PC-3 (cell line): ENCODE measurements at regions not wholly inside any gene's neighbourhood (a gene's known extent, or its start where the extent isn't known, plus 50 kb on each side); places are given as distances from the start of the nearest gene placed in this dataset.
"Not testable (repeated sequence)": the region's sequence is repeated elsewhere in the genome, so short reads cannot be mapped to it uniquely, and the experiment has no call there.

Experiments used
- EZH2 ChIP-seq: fragments of 300-600 bp; sonication (generic); IDR thresholded peaks from one replicate; pipeline ENCODE4 v1.6.1; 2017; ENCODE audit warnings: antibody characterized with exemption, mild to moderate bottlenecking, low read length; ENCODE audit not compliant: unreplicated experiment
- EZH2phosphoT487 ChIP-seq: fragments of 300-600 bp; sonication (generic); IDR thresholded peaks from 2 replicates; pipeline ENCODE4 v1.6.1; 2018; ENCODE audit warnings: mild to moderate bottlenecking, antibody characterized with exemption, low read length, borderline replicate concordance
- TF ChIP-seq, protein P1 (sequence below): fragments of 300-600 bp; sonication (generic); conservative IDR thresholded peaks from 2 replicates; pipeline ENCODE4 v1.5.1; 2017; ENCODE audit warnings: antibody characterized with exemption, low read depth, mild to moderate bottlenecking, low read length

DNA sequence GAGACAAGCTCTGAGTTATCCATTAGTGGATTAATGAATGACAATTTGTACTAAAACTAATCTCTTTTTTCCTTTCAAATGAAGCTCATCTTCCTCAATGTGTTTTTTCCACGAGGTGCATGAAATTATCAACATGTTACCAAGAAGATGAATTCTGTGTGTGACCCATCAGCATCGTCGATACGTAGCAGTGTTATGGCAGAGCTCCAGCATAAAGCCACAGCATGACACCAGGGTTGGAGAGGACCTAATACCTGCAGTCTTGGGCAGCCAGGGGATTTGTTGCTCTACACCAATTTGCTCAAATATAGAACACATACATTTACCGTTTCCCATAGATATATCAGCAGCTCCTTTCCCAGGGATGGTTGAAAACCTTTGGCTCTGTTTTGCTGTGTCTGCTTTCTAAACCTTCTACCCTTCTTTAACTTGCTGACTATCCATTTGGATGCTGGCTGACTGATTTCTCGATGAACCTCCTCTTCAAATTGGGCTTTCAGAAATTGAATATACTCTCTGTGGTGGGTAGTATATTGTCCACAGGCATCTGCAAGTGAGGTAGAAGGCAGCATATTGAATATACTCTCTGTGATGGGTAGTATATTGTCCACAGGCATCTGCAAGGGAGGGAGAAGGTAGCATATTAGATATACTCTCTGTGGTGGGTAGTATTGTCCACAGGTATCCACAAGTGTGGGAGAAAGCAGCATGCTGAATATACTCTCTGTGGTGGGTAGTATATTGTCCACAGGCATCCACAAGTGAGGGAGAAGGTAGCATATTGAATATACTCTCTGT lies 787.4 kb upstream of the TPTE start:
- TF ChIP-seq, protein P1, sequence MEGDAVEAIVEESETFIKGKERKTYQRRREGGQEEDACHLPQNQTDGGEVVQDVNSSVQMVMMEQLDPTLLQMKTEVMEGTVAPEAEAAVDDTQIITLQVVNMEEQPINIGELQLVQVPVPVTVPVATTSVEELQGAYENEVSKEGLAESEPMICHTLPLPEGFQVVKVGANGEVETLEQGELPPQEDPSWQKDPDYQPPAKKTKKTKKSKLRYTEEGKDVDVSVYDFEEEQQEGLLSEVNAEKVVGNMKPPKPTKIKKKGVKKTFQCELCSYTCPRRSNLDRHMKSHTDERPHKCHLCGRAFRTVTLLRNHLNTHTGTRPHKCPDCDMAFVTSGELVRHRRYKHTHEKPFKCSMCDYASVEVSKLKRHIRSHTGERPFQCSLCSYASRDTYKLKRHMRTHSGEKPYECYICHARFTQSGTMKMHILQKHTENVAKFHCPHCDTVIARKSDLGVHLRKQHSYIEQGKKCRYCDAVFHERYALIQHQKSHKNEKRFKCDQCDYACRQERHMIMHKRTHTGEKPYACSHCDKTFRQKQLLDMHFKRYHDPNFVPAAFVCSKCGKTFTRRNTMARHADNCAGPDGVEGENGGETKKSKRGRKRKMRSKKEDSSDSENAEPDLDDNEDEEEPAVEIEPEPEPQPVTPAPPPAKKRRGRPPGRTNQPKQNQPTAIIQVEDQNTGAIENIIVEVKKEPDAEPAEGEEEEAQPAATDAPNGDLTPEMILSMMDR, result not testable (repeated sequence)
- TF ChIP-seq EZH2, EZH2phosphoT487: not testable (repeated sequence)
